GM13977 (cell line): ENCODE measurements at regions not wholly inside any gene's neighbourhood (a gene's known extent, or its start where the extent isn't known, plus 50 kb on each side); places are given as distances from the start of the nearest gene placed in this dataset.
"Not testable (repeated sequence)": the region's sequence is repeated elsewhere in the genome, so short reads cannot be mapped to it uniquely, and the experiment has no call there.

Experiments used
- DNase-seq: peaks from one replicate; pipeline ENCODE4 v3.0.0; 2012; ENCODE audit warnings: low spot score
- CTCF ChIP-seq: IDR thresholded peaks from 2 replicates; pipeline ENCODE4 v1.5.1; 2012; ENCODE audit warnings: mild to moderate bottlenecking, control low read depth; ENCODE audit not compliant: insufficient read depth; ENCODE audit errors: extremely low read depth, missing control alignments
- in situ Hi-C: fragments of 300-500 bp; cut with MboI; formaldehyde crosslinking; loops from one replicate; pipeline ENCODE4 v1.12.0; 2022; ENCODE audit warnings: low sequenced_read_pairs, low pct_unique_long_range_greater_than_20kb, mixed read lengths, inconsistent platforms; ENCODE audit not compliant: unreplicated experiment

- DNase-seq: no peak
- in situ Hi-C loops: no loop called here
- TF ChIP-seq CTCF: no peak
Observed at GRCh38 chr17:21772321-21772720, 80.0 kb downstream of the KCNJ18 start.

- DNase-seq, in situ Hi-C loops: not testable (repeated sequence)
Observed at GRCh38 chr17:21772991-21773713, 80.8 kb downstream of the KCNJ18 start.

- no peak for TF ChIP-seq CTCF
- in situ Hi-C loops: no loop called here
Observed at GRCh38 chr17:21774263-21774662, 81.9 kb downstream of the KCNJ18 start.

GRCh38 chr17:21775566-21775965 lies 83.2 kb downstream of the KCNJ18 start:
- DNase-seq: peak; percentile 1
- in situ Hi-C loops: loop anchor here (25.0 kb wide), 1 partner anchor 463 kb away; no protein-coding TSS in a partner anchor

More at GRCh38 chr17:21774263-21774662, 81.9 kb downstream of the KCNJ18 start:
- no peak for DNase-seq

- DNase-seq: peak; percentile 0
- in situ Hi-C loops: loop anchor here (25.0 kb wide), 1 partner anchor 465 kb away; no protein-coding TSS in a partner anchor
Observed at GRCh38 chr17:21776921-21777320, 84.6 kb downstream of the KCNJ18 start.

GRCh38 chr17:21778866-21779265 lies 86.5 kb downstream of the KCNJ18 start:
- peak; percentile 2 for DNase-seq
- in situ Hi-C loops: loop anchor here (25.0 kb wide), 1 partner anchor 467 kb away; no protein-coding TSS in a partner anchor

GRCh38 chr17:21780293-21780888 lies 88.1 kb downstream of the KCNJ18 start:
- DNase-seq: peak; percentile 1
- in situ Hi-C loops: loop anchor here (25.0 kb wide), 1 partner anchor 468 kb away; no protein-coding TSS in a partner anchor

GRCh38 chr17:21780919-21781665 lies 88.8 kb downstream of the KCNJ18 start:
- in situ Hi-C loops: loop anchor here (25.0 kb wide), 1 partner anchor 469 kb away; no protein-coding TSS in a partner anchor
- not testable (repeated sequence) for DNase-seq

GRCh38 chr17:21781666-21782024 lies 89.3 kb downstream of the KCNJ18 start:
- in situ Hi-C loops: loop anchor here (25.0 kb wide), 1 partner anchor 469 kb away; no protein-coding TSS in a partner anchor
- not testable (repeated sequence) for DNase-seq

- in situ Hi-C loops: loop anchor here (25.0 kb wide), 1 partner anchor 470 kb away; no protein-coding TSS in a partner anchor
- DNase-seq: not testable (repeated sequence)
Observed at GRCh38 chr17:21782107-21782506, 89.8 kb downstream of the KCNJ18 start.

- in situ Hi-C loops: loop anchor here (25.0 kb wide), 1 partner anchor 470 kb away; no protein-coding TSS in a partner anchor
Observed at GRCh38 chr17:21782604-21783003, 90.3 kb downstream of the KCNJ18 start.

GRCh38 chr17:21783017-21783416 lies 90.7 kb downstream of the KCNJ18 start:
- in situ Hi-C loops: loop anchor here (25.0 kb wide), 1 partner anchor 471 kb away; no protein-coding TSS in a partner anchor

More at GRCh38 chr17:21782604-21783003, 90.3 kb downstream of the KCNJ18 start:
- DNase-seq: peak; percentile 1

GRCh38 chr17:21814272-21814671 lies 121.9 kb downstream of the KCNJ18 start:
- DNase-seq, in situ Hi-C loops: not testable (repeated sequence)

More at GRCh38 chr17:21783017-21783416, 90.7 kb downstream of the KCNJ18 start:
- peak; percentile 1 for DNase-seq
